Skin epidermis (tissue), 12 donors: ENCODE measurements at regions not wholly inside any gene's neighbourhood (a gene's known extent, or its start where the extent isn't known, plus 50 kb on each side); places are given as distances from the start of the nearest gene placed in this dataset.

Experiments used
- H3K27ac ChIP-seq, 21 experiments: fragments of 200-600 bp; sonication (generic) in 11 of 21; one replicate each; pipeline ENCODE4 v1.5.0; 2020; ENCODE audit warnings: mild to moderate bottlenecking in 3 of 21, inconsistent platforms in 2 of 21, moderate library complexity in 2 of 21
- H3K4me3 ChIP-seq, 7 experiments: fragments of 200-600 bp; sonication (generic) in 2 of 7; one replicate each; pipeline ENCODE4 v1.5.0; 2020; ENCODE audit warnings: inconsistent platforms in 2 of 7, mild to moderate bottlenecking in 2 of 7, moderate library complexity in 1 of 7

DNA sequence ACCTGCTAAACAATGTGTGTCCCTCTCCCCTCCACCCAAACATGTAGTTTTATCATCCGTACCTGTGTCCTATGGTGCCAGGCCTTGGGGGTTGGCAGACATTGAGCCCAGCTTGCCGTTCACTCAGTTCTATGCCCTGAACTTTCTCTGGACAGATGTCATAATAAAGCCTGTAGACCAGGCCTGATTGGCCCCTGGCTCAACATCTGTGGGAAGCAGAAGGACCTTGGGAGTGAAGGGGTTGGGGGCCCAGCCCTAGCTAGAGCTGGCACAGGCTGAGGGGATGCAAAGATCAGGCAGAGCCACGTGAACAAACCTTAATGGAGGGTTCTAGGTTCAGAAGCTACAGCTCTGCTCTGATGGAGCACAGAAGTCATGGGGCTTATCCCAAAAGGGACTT is 600.6 kb downstream of the BUD13 start:
- H3K4me3 ChIP-seq, result no peak overlapping the region
- H3K27ac ChIP-seq, result no peak overlapping the region

DNA sequence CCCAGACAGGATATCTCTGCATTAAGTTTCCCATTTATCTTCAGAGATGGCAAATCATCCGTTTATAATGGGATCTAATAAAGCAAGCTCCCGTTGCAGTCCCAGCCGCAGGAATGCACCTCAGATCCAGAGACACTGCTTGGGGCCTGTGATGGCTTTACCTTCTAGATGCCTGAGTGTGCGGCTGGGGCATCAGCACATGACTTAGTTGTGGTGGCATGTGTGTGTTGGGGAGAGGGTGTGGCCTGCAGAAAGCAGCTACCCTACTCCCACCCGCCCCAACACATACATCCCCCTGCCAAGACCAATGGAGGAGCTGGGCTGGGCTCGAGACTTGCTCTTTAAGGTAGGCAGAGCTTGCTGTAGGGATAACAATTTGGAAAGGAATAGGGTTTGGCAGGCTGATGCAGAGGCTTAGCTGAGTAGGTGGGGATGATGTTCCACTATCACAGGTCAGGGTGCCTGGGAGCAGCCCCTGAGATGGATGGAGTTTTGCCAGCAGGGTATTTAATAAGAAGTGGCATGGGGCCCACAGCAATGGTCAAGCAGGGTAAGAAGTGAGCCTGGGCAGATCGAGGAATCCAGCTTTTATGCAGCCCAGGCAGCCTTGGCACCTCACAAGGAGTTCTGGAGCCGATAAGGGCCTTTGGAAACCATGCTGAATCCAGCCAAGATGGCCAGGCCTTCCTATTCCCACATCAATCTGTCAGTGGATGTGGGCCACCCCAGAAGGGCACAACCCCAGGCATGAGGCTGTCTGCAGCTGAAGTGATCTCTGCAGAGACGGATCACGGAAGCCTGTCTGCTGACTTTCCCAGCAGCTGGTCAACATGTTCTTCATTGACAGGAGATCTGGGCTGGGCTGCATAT is 601.3 kb downstream of the BUD13 start:
- Histone ChIP-seq H3K4me3 (no peak overlapping the region), H3K27ac (no peak overlapping the region)

GRCh38 chr11:116170526-116171120 is 602.2 kb downstream of the BUD13 start:
- H3K4me3 ChIP-seq, result no peak overlapping the region
- H3K27ac ChIP-seq, result no peak overlapping the region

DNA sequence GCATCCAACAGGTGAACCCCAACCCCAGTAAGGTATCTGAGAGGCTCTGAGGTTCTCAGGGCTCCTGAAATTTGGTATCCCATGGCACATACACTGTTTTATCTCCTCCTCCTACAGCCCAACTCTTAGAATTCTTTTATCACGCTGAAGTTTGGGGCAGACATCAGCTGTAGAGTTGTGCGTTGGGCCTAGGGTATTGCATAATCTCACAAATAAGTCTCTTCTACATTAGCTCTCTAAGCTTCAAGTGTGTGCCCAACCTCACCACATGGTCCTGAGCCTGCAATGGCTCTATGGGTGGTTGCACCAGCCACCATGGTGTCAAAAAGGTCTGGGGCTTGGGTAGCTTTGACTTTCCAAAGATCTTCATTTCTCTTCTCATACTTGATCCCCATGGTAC is 603.0 kb downstream of the BUD13 start:
- Histone ChIP-seq H3K4me3 (no peak overlapping the region), H3K27ac (no peak overlapping the region)

DNA sequence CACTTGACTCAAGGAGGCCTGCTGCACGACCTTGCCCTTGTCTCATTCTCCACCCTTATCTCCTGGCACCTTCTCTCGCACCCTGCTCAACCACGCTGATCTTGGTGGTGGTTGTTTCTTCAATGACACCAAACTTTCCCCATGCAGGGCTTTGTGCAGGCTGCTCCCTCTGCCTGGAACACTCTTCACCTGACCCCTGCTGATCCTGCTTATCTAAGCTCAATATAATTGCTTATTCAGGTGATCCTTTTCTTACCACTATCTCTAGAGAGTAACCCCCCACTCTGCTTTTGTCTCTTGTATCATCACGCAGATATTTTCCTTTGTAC is 604.4 kb downstream of the BUD13 start:
- no peak overlapping the region for H3K27ac ChIP-seq

DNA sequence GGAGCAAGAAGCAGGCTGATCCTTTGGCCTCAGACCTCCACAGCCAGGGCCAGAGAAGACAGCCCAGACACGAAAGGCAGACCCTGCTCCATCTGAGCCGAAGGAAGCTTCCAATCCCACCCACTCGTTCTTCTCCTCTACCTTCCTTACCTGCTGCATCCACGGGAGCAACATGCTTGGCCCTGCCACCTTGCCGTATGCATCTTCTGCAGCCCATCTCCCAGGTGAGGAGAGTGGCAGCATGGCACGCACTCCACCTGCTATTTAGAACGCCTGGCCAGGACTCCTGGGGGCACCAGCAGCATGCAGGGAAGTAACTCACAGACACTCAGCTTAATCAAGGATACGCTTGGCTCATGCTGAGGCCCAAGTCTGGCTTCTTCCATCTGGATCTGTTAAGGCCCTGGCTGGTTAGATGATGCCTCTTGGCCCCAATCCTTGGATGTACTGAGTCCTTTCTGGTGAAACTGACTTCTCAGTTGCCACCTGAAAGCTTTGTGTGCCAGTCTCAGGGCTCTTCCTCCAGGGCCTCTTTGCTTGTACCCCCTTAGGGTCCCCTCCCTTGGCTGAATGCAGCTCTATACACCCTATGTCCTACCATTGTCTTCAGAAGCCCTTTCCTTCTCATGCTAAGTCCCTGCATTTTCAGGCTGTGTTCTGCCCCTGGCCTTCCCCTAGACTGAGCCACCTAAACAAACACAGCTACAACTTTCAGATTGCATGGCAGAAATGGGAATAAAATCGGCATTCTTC is 604.9 kb downstream of the BUD13 start:
- no peak overlapping the region for H3K27ac ChIP-seq
- no peak overlapping the region for H3K4me3 ChIP-seq

More for the DNA sequence above, 604.4 kb downstream of the BUD13 start:
- H3K4me3 ChIP-seq, result no peak overlapping the region

DNA sequence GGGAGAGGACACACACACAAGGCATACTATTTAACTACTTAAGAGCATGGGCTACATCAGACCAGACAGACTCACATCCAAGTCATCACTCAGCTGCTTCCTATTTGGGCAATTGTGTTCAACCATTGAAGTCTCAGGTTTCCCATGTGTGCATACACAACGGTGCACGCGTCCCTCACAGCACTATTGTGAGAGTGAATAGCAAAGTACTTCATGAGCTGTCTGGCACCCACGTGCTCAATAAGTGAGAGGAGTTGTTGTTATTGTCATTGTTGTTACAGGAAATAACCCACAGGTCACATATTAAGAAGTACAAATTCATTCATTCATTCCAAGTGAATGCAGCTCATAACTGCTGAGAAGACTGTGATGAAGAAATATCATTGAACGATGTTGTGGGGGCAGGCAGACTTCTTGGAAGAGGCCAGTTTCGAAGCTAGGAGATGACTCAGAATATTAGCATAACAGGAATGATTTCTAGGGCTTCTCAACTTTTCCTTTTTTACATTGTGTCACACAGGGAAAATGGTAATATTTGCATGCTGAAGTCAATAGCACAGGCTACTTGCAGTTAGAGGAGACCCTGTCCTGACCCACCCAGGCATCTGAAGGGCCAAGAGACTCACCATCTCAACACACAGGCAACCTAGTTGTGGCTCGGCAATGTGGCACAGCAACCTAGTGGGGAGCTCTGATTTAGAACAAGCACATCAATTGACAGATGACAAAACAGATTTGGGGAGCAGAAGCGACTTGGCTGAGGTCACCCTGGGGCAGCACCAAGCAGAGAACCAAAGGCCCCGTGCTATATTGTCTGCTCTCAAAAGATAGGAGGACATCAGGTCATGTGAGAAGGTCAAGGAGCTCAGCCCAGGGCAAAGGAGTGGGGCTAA is 606.0 kb downstream of the BUD13 start:
- H3K27ac ChIP-seq, result no peak overlapping the region
- no peak overlapping the region for H3K4me3 ChIP-seq

GRCh38 chr11:116164843-116165242 is 607.9 kb downstream of the BUD13 start:
- H3K27ac ChIP-seq, result no peak overlapping the region
- H3K4me3 ChIP-seq, result no peak overlapping the region

- no peak overlapping the region for H3K4me3 ChIP-seq
- no peak overlapping the region for H3K27ac ChIP-seq
Observed at GRCh38 chr11:116162886-116163230, 609.9 kb downstream of the BUD13 start.

DNA sequence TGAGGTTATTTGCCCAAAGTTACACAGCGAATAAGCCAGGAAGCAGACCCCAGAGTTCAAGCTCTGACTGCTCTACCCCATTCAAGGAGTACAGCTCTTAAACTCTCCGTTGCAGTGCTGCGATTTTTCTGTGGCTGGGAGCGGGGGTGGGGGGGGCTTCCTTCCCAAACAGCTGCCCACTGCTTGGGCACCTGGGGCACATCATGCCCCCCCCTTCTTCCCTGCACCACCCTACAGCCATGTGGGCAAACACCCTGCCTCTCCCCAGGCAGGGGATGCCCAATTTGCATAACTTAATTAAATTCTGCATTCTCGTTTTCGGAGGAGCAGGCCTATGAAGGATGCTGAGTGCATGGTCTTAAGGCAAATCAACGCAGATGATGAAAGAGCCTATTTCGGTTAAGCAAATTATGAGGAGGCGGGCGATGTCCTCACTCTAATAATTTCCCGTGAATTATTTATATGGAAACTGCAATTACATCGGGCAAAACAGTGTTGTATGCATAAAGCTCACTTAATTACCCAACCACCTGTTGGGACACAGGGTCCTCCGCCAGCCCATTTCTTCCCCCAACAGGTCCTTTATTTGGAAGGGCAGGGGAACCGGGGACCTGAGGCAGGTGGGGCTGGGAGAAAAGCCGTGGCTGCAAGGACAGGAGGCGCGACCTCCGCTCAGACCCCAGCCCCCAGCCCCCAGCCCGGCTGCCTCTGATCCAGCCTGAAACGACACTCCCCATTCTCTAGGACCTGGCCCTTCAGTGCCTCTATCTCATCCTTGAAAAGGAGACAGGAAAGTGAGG is 610.5 kb downstream of the BUD13 start:
- H3K4me3 ChIP-seq, result no peak overlapping the region

DNA sequence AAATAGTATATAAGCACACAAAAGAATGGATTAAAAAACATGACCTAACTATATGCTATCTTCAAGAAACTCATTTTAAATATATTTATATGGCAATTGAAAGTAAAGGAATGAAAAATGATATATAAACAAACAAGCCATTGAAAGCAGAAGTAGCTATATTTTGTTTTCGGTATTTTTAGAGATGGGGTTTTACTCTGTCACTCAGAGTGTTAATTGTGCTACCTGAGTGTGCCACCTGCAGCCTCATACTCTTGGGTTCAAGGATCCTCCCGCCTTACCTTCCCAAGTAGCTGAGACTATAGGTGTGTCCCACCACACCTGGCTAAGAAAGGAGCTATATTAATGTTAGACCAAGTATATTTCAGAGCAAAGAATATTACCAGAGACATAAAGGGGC is 624.1 kb downstream of the BUD13 start:
- no peak overlapping the region for H3K27ac ChIP-seq
- no peak overlapping the region for H3K4me3 ChIP-seq

More for the DNA sequence above, 610.5 kb downstream of the BUD13 start:
- H3K27ac ChIP-seq, result no peak overlapping the region

- Histone ChIP-seq H3K4me3 (no peak overlapping the region), H3K27ac (no peak overlapping the region)
Observed at GRCh38 chr11:116148056-116148455, 624.7 kb downstream of the BUD13 start.

DNA sequence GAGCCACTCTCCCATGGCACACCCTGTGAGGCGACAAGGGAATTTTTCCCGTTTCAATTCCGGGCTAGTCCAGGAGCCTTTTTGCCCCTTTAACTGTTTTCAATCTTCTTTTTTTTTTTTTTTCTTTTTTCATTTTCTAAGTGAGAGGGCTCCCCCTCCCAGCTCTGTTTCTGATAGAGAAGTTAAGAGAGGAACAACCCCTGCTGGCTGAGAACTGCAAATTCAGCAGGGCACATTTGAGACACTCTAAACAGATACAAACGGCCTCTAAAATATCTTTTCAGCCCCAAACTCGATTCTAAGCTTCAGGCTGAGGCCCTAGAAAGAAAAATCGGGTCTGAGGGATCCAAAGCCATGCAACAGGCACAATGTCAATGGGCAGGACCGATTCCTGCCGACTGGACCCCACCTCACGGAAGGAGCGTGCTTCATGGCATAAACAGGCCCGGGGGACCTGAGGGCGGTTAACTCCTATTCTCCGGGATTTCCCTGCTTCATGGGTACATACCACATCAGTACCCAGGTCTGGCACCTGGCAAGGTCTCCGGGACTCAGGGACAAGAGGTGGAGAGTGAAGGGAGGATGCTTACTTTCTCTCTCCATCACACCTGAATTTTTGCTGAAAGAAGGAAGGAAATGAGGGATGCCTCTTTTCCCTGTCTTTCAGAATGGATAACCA is 627.5 kb downstream of the BUD13 start:
- H3K4me3 ChIP-seq, result no peak overlapping the region
- H3K27ac ChIP-seq, result no peak overlapping the region

DNA sequence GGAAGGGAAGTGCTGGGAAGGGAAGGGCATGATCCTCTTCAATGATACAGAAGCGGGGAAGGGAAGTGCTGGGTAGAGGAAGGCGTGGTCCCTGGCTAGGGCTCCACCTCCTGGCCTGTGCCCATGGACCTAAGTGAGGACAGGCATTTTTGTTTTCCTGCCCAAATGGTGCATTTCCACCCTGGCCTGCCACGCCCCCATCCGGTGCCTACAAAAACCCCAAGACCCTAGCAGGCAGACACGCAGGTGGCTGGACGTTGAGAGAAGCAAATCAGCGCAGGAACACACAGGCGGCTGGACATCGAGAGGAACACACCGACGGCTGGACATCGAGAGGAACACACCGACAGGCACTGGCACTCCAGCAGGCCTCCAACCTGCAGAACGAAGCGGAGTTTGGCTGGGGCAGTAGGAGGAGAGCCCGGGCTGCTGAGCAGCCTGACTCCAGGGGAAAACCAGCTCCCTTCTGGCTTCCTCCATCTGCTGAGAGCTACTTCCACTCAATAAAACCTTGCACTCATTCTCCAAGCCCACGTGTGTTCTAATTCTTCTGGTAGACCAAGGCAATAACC is 628.3 kb downstream of the BUD13 start:
- Histone ChIP-seq H3K27ac (no peak overlapping the region), H3K4me3 (no peak overlapping the region)

GRCh38 chr11:116138280-116138679 is 634.1 kb upstream of the CADM1 start:
- Histone ChIP-seq H3K4me3 (no peak overlapping the region), H3K27ac (no peak overlapping the region)

- Histone ChIP-seq H3K4me3 (no peak overlapping the region), H3K27ac (no peak overlapping the region)
Observed at GRCh38 chr11:116137753-116138152, 633.5 kb upstream of the CADM1 start.

DNA sequence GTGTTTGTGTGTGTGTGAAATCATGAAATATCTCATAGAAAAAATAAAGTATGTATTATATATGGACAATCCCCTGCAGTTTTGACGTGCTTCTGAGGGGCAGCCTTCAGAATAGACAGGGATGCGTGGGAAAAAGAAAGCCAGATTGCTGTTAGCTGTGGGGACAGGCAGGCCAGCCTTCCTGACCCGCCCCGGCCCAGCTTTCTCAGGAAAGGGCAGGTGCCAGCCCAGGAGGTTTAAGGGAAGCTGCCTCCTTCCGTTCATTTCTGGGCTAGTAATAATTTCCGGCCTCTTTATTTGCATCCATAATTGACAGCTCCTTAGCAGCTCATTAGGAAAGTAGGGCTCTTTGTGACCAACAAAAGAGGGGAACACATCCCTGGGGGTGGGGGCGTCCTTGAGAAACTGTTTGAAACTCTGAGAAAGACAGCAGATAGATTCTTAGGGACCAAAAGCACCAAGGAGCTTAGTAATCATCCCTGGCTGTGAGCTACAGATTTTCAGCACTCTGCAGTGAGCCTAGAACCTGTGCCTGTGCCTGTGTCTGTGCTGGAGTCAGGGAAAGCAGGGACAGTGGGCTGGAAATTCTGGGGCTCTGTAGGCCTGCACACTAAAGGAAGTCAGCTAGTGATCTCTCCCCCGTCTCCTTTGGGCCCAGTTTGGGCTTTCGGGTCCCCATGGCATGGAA is 632.9 kb upstream of the CADM1 start:
- H3K4me3 ChIP-seq, result no peak overlapping the region
- H3K27ac ChIP-seq, result no peak overlapping the region

DNA sequence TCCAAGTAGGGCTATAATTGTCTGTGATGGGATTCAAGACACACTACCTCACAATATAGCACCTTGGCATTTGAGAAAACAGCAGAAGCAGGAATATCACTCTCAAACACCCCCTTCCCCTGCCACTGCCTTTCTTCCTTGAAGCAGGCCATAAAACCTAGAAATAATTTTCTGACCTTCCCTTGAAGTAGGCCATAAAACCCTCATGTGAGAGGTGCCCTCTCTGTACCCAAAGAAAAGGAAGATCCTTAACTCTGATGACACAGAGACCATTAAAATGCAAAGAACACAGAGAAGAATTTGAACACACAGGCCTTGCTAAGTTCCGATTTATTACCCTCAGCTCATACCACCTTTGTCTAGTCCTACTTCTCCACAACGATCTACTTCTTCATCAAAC is 631.7 kb upstream of the CADM1 start:
- Histone ChIP-seq H3K4me3 (no peak overlapping the region), H3K27ac (no peak overlapping the region)
